SK-N-SH (cell line): ENCODE measurements at regions not wholly inside any gene's neighbourhood (a gene's known extent, or its start where the extent isn't known, plus 50 kb on each side); places are given as distances from the start of the nearest gene placed in this dataset.

ENCODE experiments used
- CTCF ChIP-seq: fragments of 200-600 bp; sonication (generic); IDR thresholded peaks from 2 replicates; pipeline ENCODE4 v1.6.1; 2017; ENCODE audit warnings: antibody characterized with exemption, mild to moderate bottlenecking, moderate library complexity
- FOXM1 ChIP-seq: IDR thresholded peaks from 2 replicates; pipeline ENCODE4 v1.4.0; 2012; ENCODE audit warnings: low read depth, mild to moderate bottlenecking
- MAX ChIP-seq: IDR thresholded peaks from 2 replicates; pipeline ENCODE4 v1.4.0; 2012; ENCODE audit warnings: low read depth
- MXI1 ChIP-seq: IDR thresholded peaks from 2 replicates; pipeline ENCODE4 v1.6.1; 2012; ENCODE audit warnings: mild to moderate bottlenecking, low read depth, low read length, improper control_type of control experiment
- PBX3 ChIP-seq: IDR thresholded peaks from 2 replicates; pipeline ENCODE4; 2012
- POLR2AphosphoS5 ChIP-seq: IDR thresholded peaks from 2 replicates; pipeline ENCODE4 v1.6.1; 2012; ENCODE audit warnings: low read depth, low read length
- RAD21 ChIP-seq: IDR thresholded peaks from 2 replicates; pipeline ENCODE4 v1.6.1; 2012; ENCODE audit warnings: mild to moderate bottlenecking, low read length
- RFX5 ChIP-seq: IDR thresholded peaks from 2 replicates; pipeline ENCODE4 v1.6.1; 2012; ENCODE audit warnings: mild to moderate bottlenecking, improper control_type of control experiment, low read length
- TAF1 ChIP-seq: IDR thresholded peaks from 2 replicates; pipeline ENCODE4 v1.6.1; 2012; ENCODE audit warnings: low read depth, mild to moderate bottlenecking, low read length, moderate library complexity, borderline replicate concordance
- TEAD4 ChIP-seq: IDR thresholded peaks from 2 replicates; pipeline ENCODE4 v1.4.0; 2012; ENCODE audit warnings: mild to moderate bottlenecking, borderline replicate concordance; ENCODE audit not compliant: insufficient read depth
- YY1 ChIP-seq: IDR thresholded peaks from 2 replicates; pipeline ENCODE4 v1.4.0; 2012; ENCODE audit warnings: low read depth, mild to moderate bottlenecking
- TF ChIP-seq, protein P1 (sequence below): IDR thresholded peaks from 2 replicates; pipeline ENCODE4 v1.6.1; 2012; ENCODE audit warnings: mild to moderate bottlenecking, low read depth, low read length, moderate library complexity
- TF ChIP-seq, protein P2 (sequence below): fragments of 150-350 bp; IDR thresholded peaks from 2 replicates; pipeline ENCODE4 v1.6.1; 2017; ENCODE audit warnings: antibody characterized with exemption, low read length, low read depth, borderline replicate concordance

- TF ChIP-seq, protein P1, sequence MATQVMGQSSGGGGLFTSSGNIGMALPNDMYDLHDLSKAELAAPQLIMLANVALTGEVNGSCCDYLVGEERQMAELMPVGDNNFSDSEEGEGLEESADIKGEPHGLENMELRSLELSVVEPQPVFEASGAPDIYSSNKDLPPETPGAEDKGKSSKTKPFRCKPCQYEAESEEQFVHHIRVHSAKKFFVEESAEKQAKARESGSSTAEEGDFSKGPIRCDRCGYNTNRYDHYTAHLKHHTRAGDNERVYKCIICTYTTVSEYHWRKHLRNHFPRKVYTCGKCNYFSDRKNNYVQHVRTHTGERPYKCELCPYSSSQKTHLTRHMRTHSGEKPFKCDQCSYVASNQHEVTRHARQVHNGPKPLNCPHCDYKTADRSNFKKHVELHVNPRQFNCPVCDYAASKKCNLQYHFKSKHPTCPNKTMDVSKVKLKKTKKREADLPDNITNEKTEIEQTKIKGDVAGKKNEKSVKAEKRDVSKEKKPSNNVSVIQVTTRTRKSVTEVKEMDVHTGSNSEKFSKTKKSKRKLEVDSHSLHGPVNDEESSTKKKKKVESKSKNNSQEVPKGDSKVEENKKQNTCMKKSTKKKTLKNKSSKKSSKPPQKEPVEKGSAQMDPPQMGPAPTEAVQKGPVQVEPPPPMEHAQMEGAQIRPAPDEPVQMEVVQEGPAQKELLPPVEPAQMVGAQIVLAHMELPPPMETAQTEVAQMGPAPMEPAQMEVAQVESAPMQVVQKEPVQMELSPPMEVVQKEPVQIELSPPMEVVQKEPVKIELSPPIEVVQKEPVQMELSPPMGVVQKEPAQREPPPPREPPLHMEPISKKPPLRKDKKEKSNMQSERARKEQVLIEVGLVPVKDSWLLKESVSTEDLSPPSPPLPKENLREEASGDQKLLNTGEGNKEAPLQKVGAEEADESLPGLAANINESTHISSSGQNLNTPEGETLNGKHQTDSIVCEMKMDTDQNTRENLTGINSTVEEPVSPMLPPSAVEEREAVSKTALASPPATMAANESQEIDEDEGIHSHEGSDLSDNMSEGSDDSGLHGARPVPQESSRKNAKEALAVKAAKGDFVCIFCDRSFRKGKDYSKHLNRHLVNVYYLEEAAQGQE, result no peak
- TF ChIP-seq PBX3 (no peak), FOXM1 (no peak), POLR2AphosphoS5 (no peak), TAF1 (no peak), CTCF (no peak), MXI1 (no peak), MAX (no peak), RAD21 (no peak), TEAD4 (no peak), RFX5 (no peak), YY1 (no peak)
- TF ChIP-seq, protein P2, sequence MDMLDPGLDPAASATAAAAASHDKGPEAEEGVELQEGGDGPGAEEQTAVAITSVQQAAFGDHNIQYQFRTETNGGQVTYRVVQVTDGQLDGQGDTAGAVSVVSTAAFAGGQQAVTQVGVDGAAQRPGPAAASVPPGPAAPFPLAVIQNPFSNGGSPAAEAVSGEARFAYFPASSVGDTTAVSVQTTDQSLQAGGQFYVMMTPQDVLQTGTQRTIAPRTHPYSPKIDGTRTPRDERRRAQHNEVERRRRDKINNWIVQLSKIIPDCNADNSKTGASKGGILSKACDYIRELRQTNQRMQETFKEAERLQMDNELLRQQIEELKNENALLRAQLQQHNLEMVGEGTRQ, result no peak
Observed at GRCh38 chr9:19879062-19879461, 90.2 kb upstream of the SLC24A2 start.
